Thyroid gland (tissue), 4 donors: ENCODE measurements at regions not wholly inside any gene's neighbourhood (a gene's known extent, or its start where the extent isn't known, plus 50 kb on each side); places are given as distances from the start of the nearest gene placed in this dataset.

Experiments used
- DNase-seq, 2 donors: peaks; one replicate each; pipeline ENCODE4 v3.0.0-alpha.2; 2019
- H3K27ac ChIP-seq, 3 donors: fragments of 200-600 bp; sonication (generic); 1 replicate in 2 of 3; 2 replicates in 1 of 3; pipeline ENCODE4 v1.5.1; 2016 to 2019; ENCODE audit warnings: mild to moderate bottlenecking in 1 of 3, moderate library complexity in 1 of 3
- H3K27me3 ChIP-seq: fragments of 200-600 bp; sonication (generic); one replicate; pipeline ENCODE4 v1.5.1; 2019
- H3K36me3 ChIP-seq, 2 donors: fragments of 200-600 bp; sonication (generic); one replicate each; pipeline ENCODE4 v1.5.1; 2016 to 2019
- H3K4me1 ChIP-seq, 2 donors: fragments of 200-600 bp; sonication (generic); one replicate each; pipeline ENCODE4 v1.5.1; 2017 to 2019
- H3K4me3 ChIP-seq, 3 donors: fragments of 200-600 bp; sonication (generic); replicated peaks in 1 of 3; 1 replicate in 2 of 3; 2 replicates in 1 of 3; pipeline ENCODE4 v1.5.1; 2016; ENCODE audit warnings: mild to moderate bottlenecking in 1 of 3
- H3K9me3 ChIP-seq: fragments of 200-600 bp; sonication (generic); one replicate; pipeline ENCODE4 v1.5.1; 2017
- CTCF ChIP-seq, 6 experiments: fragments of 200-600 bp in 3 of 6; fragments of 450-650 bp in 3 of 6; sonication (generic) in 3 of 6; IDR thresholded peaks; one replicate each; pipeline ENCODE4 v1.5.1; 2016 to 2019; ENCODE audit warnings: antibody characterized with exemption in 6 of 6, mild to moderate bottlenecking in 2 of 6, inconsistent platforms in 1 of 6, moderate library complexity in 1 of 6
- POLR2A ChIP-seq, 2 donors: fragments of 450-650 bp; IDR thresholded peaks; one replicate each; pipeline ENCODE4 v1.6.1; 2017; ENCODE audit warnings: antibody characterized with exemption in 2 of 2, mild to moderate bottlenecking in 2 of 2, moderate library complexity in 1 of 2
- whole genome bisulfite sequencing, 2 donors: methylation state at CpG; one replicate each; pipeline ENCODE4 v1.1.5; 2017; 5-methylcytosine and 5-hydroxymethylcytosine counted together
- intact Hi-C: fragments of 100-400 bp; cut with DNase I; formaldehyde crosslinking; loops from one replicate; pipeline ENCODE4 v1.15.1; 2023

GRCh38 chr1:5734414-5734813 lies 257.8 kb downstream of the NPHP4 start:
- intact Hi-C loops, result no loop called here
- TF ChIP-seq POLR2A (IDR thresholded peaks at IDR 0.05), result no peak
- no peak for TF ChIP-seq CTCF (IDR thresholded peaks at IDR 0.05)
- 59 to 69% methylated on average over 5 to 8 of the region's 8 CpGs for WGBS, 2 donors
- no peak overlapping the region for H3K4me3 ChIP-seq
- no peak overlapping the region for H3K27ac ChIP-seq
- H3K9me3 ChIP-seq, result no peaks in the 10 kb centered on the region
- H3K4me1 ChIP-seq, result no peaks in the 10 kb centered on the region
- no peaks in the 10 kb centered on the region for H3K27me3 ChIP-seq
- DNase-seq, result no peak
- H3K36me3 ChIP-seq, result no peaks in the 10 kb centered on the region

- TF ChIP-seq POLR2A (IDR thresholded peaks at IDR 0.05) (no peak), CTCF (IDR thresholded peaks at IDR 0.05) (no peak)
- DNase-seq, result no peak
- no peaks in the 10 kb centered on the region for H3K9me3 ChIP-seq
- no peaks in the 10 kb centered on the region for H3K27me3 ChIP-seq
- H3K4me3 ChIP-seq, result no peak overlapping the region
- H3K27ac ChIP-seq, result no peak overlapping the region
- intact Hi-C loops, result no loop called here
- 90% methylated on average over 11 to 13 of the region's 13 CpGs for WGBS, 2 donors
- no peaks in the 10 kb centered on the region for H3K4me1 ChIP-seq
- H3K36me3 ChIP-seq, result no peaks in the 10 kb centered on the region
Measured at GRCh38 chr1:5733596-5733995, 258.6 kb downstream of the NPHP4 start.

- Histone ChIP-seq H3K9me3 (no peaks in the 10 kb centered on the region), H3K4me3 (no peak overlapping the region), H3K4me1 (no peaks in the 10 kb centered on the region), H3K27me3 (no peaks in the 10 kb centered on the region), H3K27ac (no peak overlapping the region), H3K36me3 (no peaks in the 10 kb centered on the region)
- DNase-seq, result no peak
- TF ChIP-seq CTCF (IDR thresholded peaks at IDR 0.05) (no peak), POLR2A (IDR thresholded peaks at IDR 0.05) (no peak)
- WGBS, 2 donors, result 78 to 97% methylated on average over 4 to 5 of the region's 5 CpGs
- intact Hi-C loops, result no loop called here
Measured at GRCh38 chr1:5731110-5731423, 261.2 kb downstream of the NPHP4 start.

- 91 to 92% methylated on average over 16 of the region's 16 CpGs for WGBS, 2 donors
- TF ChIP-seq POLR2A (IDR thresholded peaks at IDR 0.05) (no peak), CTCF (IDR thresholded peaks at IDR 0.05) (no peak)
- H3K4me1 ChIP-seq, result no peaks in the 10 kb centered on the region
- H3K36me3 ChIP-seq, result no peaks in the 10 kb centered on the region
- no peak for DNase-seq
- H3K9me3 ChIP-seq, result no peaks in the 10 kb centered on the region
- intact Hi-C loops, result no loop called here
- no peaks in the 10 kb centered on the region for H3K27me3 ChIP-seq
- no peak overlapping the region for H3K4me3 ChIP-seq
- H3K27ac ChIP-seq, result no peak overlapping the region
Measured at GRCh38 chr1:5730272-5731109, 261.7 kb downstream of the NPHP4 start.

- no peak for TF ChIP-seq POLR2A (IDR thresholded peaks at IDR 0.05)
- no peak for TF ChIP-seq CTCF (IDR thresholded peaks at IDR 0.05)
- 76 to 88% methylated on average over 2 to 4 of the region's 4 CpGs for WGBS, 2 donors
- Histone ChIP-seq H3K4me3 (no peak overlapping the region), H3K4me1 (no peaks in the 10 kb centered on the region), H3K27me3 (no peaks in the 10 kb centered on the region), H3K9me3 (no peaks in the 10 kb centered on the region), H3K36me3 (no peaks in the 10 kb centered on the region), H3K27ac (no peak overlapping the region)
- DNase-seq, result no peak
- intact Hi-C loops, result no loop called here
Measured at GRCh38 chr1:5729636-5730145, 262.5 kb downstream of the NPHP4 start.
